ENCODE measurements at regions not wholly inside any gene's neighbourhood (a gene's known extent, or its start where the extent isn't known, plus 50 kb on each side); places are given as distances from the start of the nearest gene placed in this dataset.

DNA sequence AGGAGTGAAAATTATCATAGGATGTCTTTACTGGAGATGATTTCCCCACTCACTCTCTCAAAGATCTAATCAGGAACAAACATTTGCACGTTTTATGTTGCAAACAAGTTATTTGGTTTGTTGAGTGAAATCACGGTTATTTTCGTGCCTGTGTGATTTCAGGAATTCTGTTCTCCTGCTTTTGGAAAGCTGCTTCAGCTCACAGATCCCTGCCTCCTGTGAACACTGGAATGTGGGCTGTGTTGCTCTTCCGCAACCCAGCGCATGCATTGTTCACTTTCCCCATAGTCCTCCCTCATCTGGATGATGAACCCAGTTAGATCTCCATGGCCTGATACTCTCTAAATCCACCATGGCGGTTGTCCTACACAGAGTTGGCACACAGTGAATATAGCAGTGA is 91.0 kb downstream of the PLEKHG1 start:
- TF ChIP-seq, protein P1, sequence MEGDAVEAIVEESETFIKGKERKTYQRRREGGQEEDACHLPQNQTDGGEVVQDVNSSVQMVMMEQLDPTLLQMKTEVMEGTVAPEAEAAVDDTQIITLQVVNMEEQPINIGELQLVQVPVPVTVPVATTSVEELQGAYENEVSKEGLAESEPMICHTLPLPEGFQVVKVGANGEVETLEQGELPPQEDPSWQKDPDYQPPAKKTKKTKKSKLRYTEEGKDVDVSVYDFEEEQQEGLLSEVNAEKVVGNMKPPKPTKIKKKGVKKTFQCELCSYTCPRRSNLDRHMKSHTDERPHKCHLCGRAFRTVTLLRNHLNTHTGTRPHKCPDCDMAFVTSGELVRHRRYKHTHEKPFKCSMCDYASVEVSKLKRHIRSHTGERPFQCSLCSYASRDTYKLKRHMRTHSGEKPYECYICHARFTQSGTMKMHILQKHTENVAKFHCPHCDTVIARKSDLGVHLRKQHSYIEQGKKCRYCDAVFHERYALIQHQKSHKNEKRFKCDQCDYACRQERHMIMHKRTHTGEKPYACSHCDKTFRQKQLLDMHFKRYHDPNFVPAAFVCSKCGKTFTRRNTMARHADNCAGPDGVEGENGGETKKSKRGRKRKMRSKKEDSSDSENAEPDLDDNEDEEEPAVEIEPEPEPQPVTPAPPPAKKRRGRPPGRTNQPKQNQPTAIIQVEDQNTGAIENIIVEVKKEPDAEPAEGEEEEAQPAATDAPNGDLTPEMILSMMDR (conservative IDR thresholded peaks at IDR 0.05), result no peak
- no peak for TF ChIP-seq EZH2 (IDR thresholded peaks at IDR 0.05; ENCODE audit: low read depth)
- H3K27ac ChIP-seq, result no peak overlapping the region
- H3F3A ChIP-seq (ENCODE audit: insufficient read depth, low read depth), result no peaks in the 10 kb centered on the region
- ChIA-PET POLR2A (ENCODE audit: unreplicated experiment) (no interaction called here), CTCF (no interaction called here)
- intact Hi-C loops (cut with micrococcal nuclease; ENCODE audit: unreplicated experiment), result no loop called here
- H4K20me1 ChIP-seq (ENCODE audit: insufficient read depth), result no peaks in the 10 kb centered on the region
- H3K36me3 ChIP-seq (ENCODE audit: low read depth), result no peaks in the 10 kb centered on the region
- no peak overlapping the region for H3K4me2 ChIP-seq
- H3K27me3 ChIP-seq (ENCODE audit: insufficient read depth, low read depth), result no peaks in the 10 kb centered on the region
- H3K79me2 ChIP-seq (ENCODE audit: low read depth), result no peaks in the 10 kb centered on the region
- no peak overlapping the region for H2AFZ ChIP-seq
- no peak overlapping the region for H3K4me3 ChIP-seq
- H3K4me1 ChIP-seq (replicated peaks; ENCODE audit: insufficient read depth), result no peaks in the 10 kb centered on the region
- H3K9me2 ChIP-seq (ENCODE audit: insufficient read depth), result no peaks in the 10 kb centered on the region
- no TSS peak for BruUV-seq (replicated peaks)
- no peaks in the 10 kb centered on the region for H3K9me3 ChIP-seq (ENCODE audit: insufficient read depth, low read depth)
- no peak for DNase-seq

GRCh38 chr6:150691463-150691862 is 91.8 kb downstream of the PLEKHG1 start:
- POLR2A ChIA-PET (ENCODE audit: unreplicated experiment), result no interaction called here
- no peak overlapping the region for H3K4me2 ChIP-seq
- TF ChIP-seq, protein P1 (conservative IDR thresholded peaks at IDR 0.05), result no peak
- no peak for TF ChIP-seq EZH2 (IDR thresholded peaks at IDR 0.05; ENCODE audit: low read depth)
- CTCF ChIA-PET, result no interaction called here
- no peaks in the 10 kb centered on the region for H3K4me1 ChIP-seq (replicated peaks; ENCODE audit: insufficient read depth)
- H3K9me2 ChIP-seq (ENCODE audit: insufficient read depth), result no peaks in the 10 kb centered on the region
- no TSS peak for BruUV-seq (replicated peaks)
- no peak for DNase-seq
- no peaks in the 10 kb centered on the region for H3F3A ChIP-seq (ENCODE audit: insufficient read depth, low read depth)
- H3K27ac ChIP-seq, result no peak overlapping the region
- H3K9me3 ChIP-seq (ENCODE audit: insufficient read depth, low read depth), result no peaks in the 10 kb centered on the region
- H3K36me3 ChIP-seq (ENCODE audit: low read depth), result no peaks in the 10 kb centered on the region
- H3K4me3 ChIP-seq, result no peak overlapping the region
- no peaks in the 10 kb centered on the region for H3K27me3 ChIP-seq (ENCODE audit: insufficient read depth, low read depth)
- H3K79me2 ChIP-seq (ENCODE audit: low read depth), result no peaks in the 10 kb centered on the region
- H2AFZ ChIP-seq, result no peak overlapping the region
- intact Hi-C loops (cut with micrococcal nuclease; ENCODE audit: unreplicated experiment), result no loop called here
- no peaks in the 10 kb centered on the region for H4K20me1 ChIP-seq (ENCODE audit: insufficient read depth)

- Histone ChIP-seq H3K27me3 (ENCODE audit: insufficient read depth, low read depth) (no peaks in the 10 kb centered on the region), H3K4me3 (no peak overlapping the region), H4K20me1 (ENCODE audit: insufficient read depth) (no peaks in the 10 kb centered on the region), H2AFZ (no peak overlapping the region), H3F3A (ENCODE audit: insufficient read depth, low read depth) (no peaks in the 10 kb centered on the region), H3K9me2 (ENCODE audit: insufficient read depth) (no peaks in the 10 kb centered on the region), H3K27ac (no peak overlapping the region), H3K9me3 (ENCODE audit: insufficient read depth, low read depth) (no peaks in the 10 kb centered on the region), H3K4me2 (no peak overlapping the region), H3K4me1 (replicated peaks; ENCODE audit: insufficient read depth) (no peaks in the 10 kb centered on the region), H3K36me3 (ENCODE audit: low read depth) (no peaks in the 10 kb centered on the region), H3K79me2 (ENCODE audit: low read depth) (no peaks in the 10 kb centered on the region)
- TF ChIP-seq, protein P1 (conservative IDR thresholded peaks at IDR 0.05), result no peak
- no peak for TF ChIP-seq EZH2 (IDR thresholded peaks at IDR 0.05; ENCODE audit: low read depth)
- CTCF ChIA-PET, result no interaction called here
- POLR2A ChIA-PET (ENCODE audit: unreplicated experiment), result no interaction called here
- DNase-seq, result no peak
- intact Hi-C loops (cut with micrococcal nuclease; ENCODE audit: unreplicated experiment), result no loop called here
- no TSS peak for BruUV-seq (replicated peaks)
Observed at GRCh38 chr6:150692604-150693003, 92.9 kb downstream of the PLEKHG1 start.

All from PC-9 (cell line).